ENCODE measurements at regions not wholly inside any gene's neighbourhood (a gene's known extent, or its start where the extent isn't known, plus 50 kb on each side); places are given as distances from the start of the nearest gene placed in this dataset.

DNA sequence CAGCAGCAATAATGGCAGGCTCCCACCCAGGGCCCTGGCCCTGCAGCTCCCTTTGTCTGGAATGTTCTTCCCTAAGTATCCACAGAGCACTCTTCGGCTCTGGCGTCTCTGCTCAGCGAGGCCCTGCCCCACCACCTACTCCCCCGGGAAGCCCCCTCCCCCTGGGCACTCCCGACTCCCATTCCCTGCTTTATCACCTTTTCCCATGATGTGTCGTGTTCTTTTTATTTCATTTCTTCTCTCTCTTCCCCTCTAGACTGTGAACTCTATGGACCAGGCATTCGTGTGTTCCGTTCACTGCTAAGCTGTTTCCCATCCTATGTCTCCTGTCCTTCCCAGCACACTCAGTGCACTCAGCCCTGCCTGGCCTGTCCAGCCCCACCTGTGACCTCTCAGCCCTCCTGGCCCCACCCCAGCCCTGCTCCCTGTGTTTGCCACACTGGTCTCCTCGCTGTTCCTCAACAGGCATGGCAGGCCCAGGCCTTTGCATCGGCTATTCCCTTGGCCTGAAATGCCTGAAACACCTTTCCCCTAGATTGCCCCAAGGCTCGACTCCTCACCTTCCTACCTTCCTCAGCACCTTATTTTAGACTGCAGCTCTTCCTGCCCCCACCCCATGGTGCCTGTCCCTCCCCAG, 107.4 kb downstream of the TPRA1 start:
- DNase-seq (ENCODE audit: low spot score): no peak
- TF ChIP-seq, protein P1, sequence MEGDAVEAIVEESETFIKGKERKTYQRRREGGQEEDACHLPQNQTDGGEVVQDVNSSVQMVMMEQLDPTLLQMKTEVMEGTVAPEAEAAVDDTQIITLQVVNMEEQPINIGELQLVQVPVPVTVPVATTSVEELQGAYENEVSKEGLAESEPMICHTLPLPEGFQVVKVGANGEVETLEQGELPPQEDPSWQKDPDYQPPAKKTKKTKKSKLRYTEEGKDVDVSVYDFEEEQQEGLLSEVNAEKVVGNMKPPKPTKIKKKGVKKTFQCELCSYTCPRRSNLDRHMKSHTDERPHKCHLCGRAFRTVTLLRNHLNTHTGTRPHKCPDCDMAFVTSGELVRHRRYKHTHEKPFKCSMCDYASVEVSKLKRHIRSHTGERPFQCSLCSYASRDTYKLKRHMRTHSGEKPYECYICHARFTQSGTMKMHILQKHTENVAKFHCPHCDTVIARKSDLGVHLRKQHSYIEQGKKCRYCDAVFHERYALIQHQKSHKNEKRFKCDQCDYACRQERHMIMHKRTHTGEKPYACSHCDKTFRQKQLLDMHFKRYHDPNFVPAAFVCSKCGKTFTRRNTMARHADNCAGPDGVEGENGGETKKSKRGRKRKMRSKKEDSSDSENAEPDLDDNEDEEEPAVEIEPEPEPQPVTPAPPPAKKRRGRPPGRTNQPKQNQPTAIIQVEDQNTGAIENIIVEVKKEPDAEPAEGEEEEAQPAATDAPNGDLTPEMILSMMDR (IDR thresholded peaks at IDR 0.05; ENCODE audit: extremely low read depth, missing control alignments): no peak

GRCh38 chr3:127482216-127483004, 108.1 kb downstream of the TPRA1 start:
- no peak for DNase-seq (ENCODE audit: low spot score)
- TF ChIP-seq, protein P1 (IDR thresholded peaks at IDR 0.05; ENCODE audit: extremely low read depth, missing control alignments): no peak

- TF ChIP-seq, protein P1 (IDR thresholded peaks at IDR 0.05; ENCODE audit: extremely low read depth, missing control alignments): no peak
- no peak for DNase-seq (ENCODE audit: low spot score)
Observed at GRCh38 chr3:127480196-127480954, 110.2 kb downstream of the TPRA1 start.

GRCh38 chr3:127479449-127479848, 111.1 kb downstream of the TPRA1 start:
- TF ChIP-seq, protein P1 (IDR thresholded peaks at IDR 0.05; ENCODE audit: extremely low read depth, missing control alignments): no peak
- DNase-seq (ENCODE audit: low spot score): no peak

DNA sequence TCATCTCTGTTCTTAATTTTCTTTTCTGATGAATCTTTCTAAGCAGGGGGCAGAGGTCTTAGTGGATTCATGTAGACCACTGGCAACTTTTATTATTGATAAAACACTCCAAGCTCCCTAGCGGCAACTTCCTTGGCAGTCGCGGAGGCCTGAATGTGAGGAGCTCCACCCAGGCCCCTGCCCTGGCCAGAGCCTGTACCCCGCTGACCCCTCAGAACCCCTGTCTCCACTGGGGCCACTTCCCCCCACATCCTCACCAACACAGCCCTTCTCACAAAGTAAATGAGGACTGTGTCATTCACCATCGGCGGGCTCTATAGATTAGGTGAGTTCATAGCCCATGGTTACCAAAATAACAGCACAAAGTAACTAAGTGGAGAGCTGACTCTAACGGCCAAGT, 111.6 kb downstream of the TPRA1 start:
- DNase-seq (ENCODE audit: low spot score): no peak
- TF ChIP-seq, protein P1 (IDR thresholded peaks at IDR 0.05; ENCODE audit: extremely low read depth, missing control alignments): no peak

GRCh38 chr3:127477396-127477795, 113.1 kb downstream of the TPRA1 start:
- DNase-seq (ENCODE audit: low spot score): no peak
- TF ChIP-seq, protein P1 (IDR thresholded peaks at IDR 0.05; ENCODE audit: extremely low read depth, missing control alignments): no peak

- no peak for DNase-seq (ENCODE audit: low spot score)
- TF ChIP-seq, protein P1 (IDR thresholded peaks at IDR 0.05; ENCODE audit: extremely low read depth, missing control alignments): no peak
Observed at GRCh38 chr3:127476936-127477335, 113.6 kb downstream of the TPRA1 start.

Data from GM20000 (cell line).